Peyer's patch (tissue), 4 donors: ENCODE measurements at regions not wholly inside any gene's neighbourhood (a gene's known extent, or its start where the extent isn't known, plus 50 kb on each side); places are given as distances from the start of the nearest gene placed in this dataset.

Experiments
- DNase-seq, 3 donors: peaks; one replicate each; pipeline ENCODE4 v3.0.0-alpha.2; 2017 to 2019
- H3K27ac ChIP-seq, 4 donors: fragments of 200-600 bp; sonication (generic); one replicate each; pipeline ENCODE4 v1.5.1; 2016 to 2019
- H3K27me3 ChIP-seq, 2 donors: fragments of 200-600 bp; sonication (generic); one replicate each; pipeline ENCODE4 v1.5.1; 2019
- H3K36me3 ChIP-seq, 3 donors: fragments of 200-600 bp; sonication (generic); one replicate each; pipeline ENCODE4 v1.5.1; 2016 to 2019
- H3K4me1 ChIP-seq, 4 donors: fragments of 200-600 bp; sonication (generic); one replicate each; pipeline ENCODE4 v1.5.1; 2016 to 2019
- H3K4me3 ChIP-seq, 4 donors: fragments of 200-600 bp; sonication (generic); 1 replicate in 3 of 4; 2 replicates in 1 of 4; pipeline ENCODE4 v1.5.1; 2016 to 2019; ENCODE audit warnings: mild to moderate bottlenecking in 1 of 4
- H3K9me3 ChIP-seq, 4 donors: fragments of 200-600 bp; sonication (generic); one replicate each; pipeline ENCODE4 v1.5.1; 2016 to 2019; ENCODE audit warnings: mild to moderate bottlenecking in 1 of 4
- POLR2A ChIP-seq, 2 donors: fragments of 450-650 bp; IDR thresholded peaks; one replicate each; pipeline ENCODE4 v1.5.1; 2017; ENCODE audit warnings: antibody characterized with exemption in 2 of 2, mild to moderate bottlenecking in 2 of 2, moderate library complexity in 2 of 2
- TF ChIP-seq, protein P1 (sequence below), 6 experiments: fragments of 450-650 bp in 4 of 6; fragments of 200-600 bp in 2 of 6; sonication (generic) in 1 of 6; IDR thresholded peaks; one replicate each; pipeline ENCODE4 v1.5.1; 2017 to 2019; ENCODE audit warnings: antibody characterized with exemption in 6 of 6, mild to moderate bottlenecking in 3 of 6, moderate library complexity in 1 of 6

- Histone ChIP-seq H3K36me3 (no peaks in the 10 kb centered on the region), H3K4me1 (no peaks in the 10 kb centered on the region), H3K4me3 (no peak overlapping the region), H3K27ac (no peak overlapping the region), H3K27me3 (no peaks in the 10 kb centered on the region), H3K9me3 (no peaks in the 10 kb centered on the region)
- no peak for DNase-seq
- no peak for TF ChIP-seq POLR2A (IDR thresholded peaks at IDR 0.05)
- TF ChIP-seq, protein P1, sequence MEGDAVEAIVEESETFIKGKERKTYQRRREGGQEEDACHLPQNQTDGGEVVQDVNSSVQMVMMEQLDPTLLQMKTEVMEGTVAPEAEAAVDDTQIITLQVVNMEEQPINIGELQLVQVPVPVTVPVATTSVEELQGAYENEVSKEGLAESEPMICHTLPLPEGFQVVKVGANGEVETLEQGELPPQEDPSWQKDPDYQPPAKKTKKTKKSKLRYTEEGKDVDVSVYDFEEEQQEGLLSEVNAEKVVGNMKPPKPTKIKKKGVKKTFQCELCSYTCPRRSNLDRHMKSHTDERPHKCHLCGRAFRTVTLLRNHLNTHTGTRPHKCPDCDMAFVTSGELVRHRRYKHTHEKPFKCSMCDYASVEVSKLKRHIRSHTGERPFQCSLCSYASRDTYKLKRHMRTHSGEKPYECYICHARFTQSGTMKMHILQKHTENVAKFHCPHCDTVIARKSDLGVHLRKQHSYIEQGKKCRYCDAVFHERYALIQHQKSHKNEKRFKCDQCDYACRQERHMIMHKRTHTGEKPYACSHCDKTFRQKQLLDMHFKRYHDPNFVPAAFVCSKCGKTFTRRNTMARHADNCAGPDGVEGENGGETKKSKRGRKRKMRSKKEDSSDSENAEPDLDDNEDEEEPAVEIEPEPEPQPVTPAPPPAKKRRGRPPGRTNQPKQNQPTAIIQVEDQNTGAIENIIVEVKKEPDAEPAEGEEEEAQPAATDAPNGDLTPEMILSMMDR (IDR thresholded peaks at IDR 0.05): no peak
Measured at GRCh38 chr6:125550892-125551291, 198.5 kb upstream of the HEY2 start.

- no peak for DNase-seq
- Histone ChIP-seq H3K9me3 (no peaks in the 10 kb centered on the region), H3K4me1 (no peaks in the 10 kb centered on the region)
Measured at GRCh38 chr6:125552819-125553218, 196.6 kb upstream of the HEY2 start.

DNA sequence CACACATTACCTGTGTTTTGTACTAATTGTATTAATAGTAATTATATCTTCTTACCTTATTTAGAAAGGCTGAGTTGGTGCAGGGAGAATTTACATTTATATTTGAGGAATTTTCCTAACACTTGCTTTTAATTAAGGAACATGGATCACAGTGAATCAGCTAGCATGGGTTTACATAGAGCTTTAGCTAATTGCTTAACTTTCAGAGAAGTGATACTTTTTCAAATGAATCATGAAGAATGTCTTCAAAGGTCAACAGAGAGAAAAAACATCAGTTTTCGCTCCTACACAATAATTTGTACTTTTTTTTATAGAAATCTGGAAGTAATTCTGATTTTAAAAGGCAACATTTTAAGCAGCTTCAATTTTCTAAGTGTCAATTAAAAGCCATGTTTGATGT, 195.0 kb upstream of the HEY2 start:
- H3K27me3 ChIP-seq: no peaks in the 10 kb centered on the region
- TF ChIP-seq, protein P1 (IDR thresholded peaks at IDR 0.05): no peak
- TF ChIP-seq POLR2A (IDR thresholded peaks at IDR 0.05): no peak
- H3K4me3 ChIP-seq: no peak overlapping the region
- DNase-seq: no peak
- H3K9me3 ChIP-seq: no peaks in the 10 kb centered on the region
- H3K4me1 ChIP-seq: no peaks in the 10 kb centered on the region
- no peak overlapping the region for H3K27ac ChIP-seq
- no peaks in the 10 kb centered on the region for H3K36me3 ChIP-seq

More at GRCh38 chr6:125552819-125553218, 196.6 kb upstream of the HEY2 start:
- no peak for TF ChIP-seq POLR2A (IDR thresholded peaks at IDR 0.05)
- Histone ChIP-seq H3K27ac (no peak overlapping the region), H3K36me3 (no peaks in the 10 kb centered on the region), H3K4me3 (no peak overlapping the region), H3K27me3 (no peaks in the 10 kb centered on the region)

- no peak for TF ChIP-seq POLR2A (IDR thresholded peaks at IDR 0.05)
- TF ChIP-seq, protein P1 (IDR thresholded peaks at IDR 0.05): no peak
- no peaks in the 10 kb centered on the region for H3K36me3 ChIP-seq
- no peaks in the 10 kb centered on the region for H3K9me3 ChIP-seq
- DNase-seq: no peak
- H3K27ac ChIP-seq: no peak overlapping the region
- no peaks in the 10 kb centered on the region for H3K27me3 ChIP-seq
- H3K4me1 ChIP-seq: no peaks in the 10 kb centered on the region
- H3K4me3 ChIP-seq: no peak overlapping the region
Measured at GRCh38 chr6:125558241-125558843, 191.1 kb upstream of the HEY2 start.

DNA sequence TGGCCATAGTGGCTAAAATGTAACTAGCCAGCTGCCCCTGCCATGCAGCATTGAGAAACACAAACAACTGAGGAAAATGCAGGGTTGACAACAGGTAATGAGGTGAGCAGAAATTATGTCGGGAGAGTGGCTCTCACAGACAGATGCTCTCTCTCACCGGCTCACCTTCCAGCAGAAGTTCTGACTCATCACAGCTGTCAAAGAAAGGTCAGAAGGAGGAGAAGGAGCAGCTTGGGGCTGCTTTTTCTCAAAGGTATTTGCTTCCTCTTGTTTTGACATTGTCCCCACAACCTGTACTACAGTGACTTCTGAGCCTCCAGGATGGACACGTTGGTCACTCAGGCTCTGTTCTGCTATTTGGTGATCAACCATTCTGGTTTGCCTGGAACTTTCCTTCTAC, 190.5 kb upstream of the HEY2 start:
- DNase-seq: no peak
- no peak overlapping the region for H3K27ac ChIP-seq
- no peaks in the 10 kb centered on the region for H3K27me3 ChIP-seq
- no peaks in the 10 kb centered on the region for H3K4me1 ChIP-seq
- TF ChIP-seq, protein P1 (IDR thresholded peaks at IDR 0.05): no peak
- TF ChIP-seq POLR2A (IDR thresholded peaks at IDR 0.05): no peak
- H3K9me3 ChIP-seq: no peaks in the 10 kb centered on the region
- H3K36me3 ChIP-seq: no peaks in the 10 kb centered on the region
- no peak overlapping the region for H3K4me3 ChIP-seq

- DNase-seq: no peak
- TF ChIP-seq, protein P1 (IDR thresholded peaks at IDR 0.05): no peak
- TF ChIP-seq POLR2A (IDR thresholded peaks at IDR 0.05): no peak
- Histone ChIP-seq H3K36me3 (no peaks in the 10 kb centered on the region), H3K4me3 (no peak overlapping the region), H3K27me3 (no peaks in the 10 kb centered on the region), H3K4me1 (no peaks in the 10 kb centered on the region), H3K27ac (no peak overlapping the region), H3K9me3 (no peaks in the 10 kb centered on the region)
Measured at GRCh38 chr6:125562156-125562555, 187.3 kb upstream of the HEY2 start.
